HepG2 (cell line): ENCODE measurements at regions not wholly inside any gene's neighbourhood (a gene's known extent, or its start where the extent isn't known, plus 50 kb on each side); places are given as distances from the start of the nearest gene placed in this dataset.

Experiments used
- ATAC-seq: fragments of 200-7000 bp; cut with Tn5 transposase; 3 replicates; pipeline ENCODE4 v1.9.1; 2020; ENCODE audit warnings: mild to moderate bottlenecking, moderate library complexity
- BruUV-seq: library from RNA; stranded (reverse); fragments of 400-500 nt; replicated peaks from 2 replicates; lab custom pipeline; 2021; lab: Mats Ljungman, UMichigan
- CTCF ChIA-PET: fragments of 300-600 bp; formaldehyde crosslinking; extraction: SDS; loops from one replicate; lab custom pipeline; 2021; ENCODE audit warnings: low total read pairs, inconsistent platforms, low intra/inter-chr PET ratio; lab: Yijun Ruan, JAX
- POLR2A ChIA-PET: fragments of 350-600 bp; sonication (Branson Sonifier 250); formaldehyde crosslinking; loops from one replicate; lab custom pipeline; 2020; ENCODE audit warnings: antibody characterized with exemption, inconsistent platforms; lab: Yijun Ruan, JAX
- DNase-seq: peaks from one replicate; pipeline ENCODE4 v3.0.0-alpha.2; 2015; ENCODE audit warnings: low spot score
- FAIRE-seq: peaks from 3 replicates; lab custom pipeline; 2011; peaks lifted over from hg19 to GRCh38; lab: Jason Lieb, UNC
- H2AFZ ChIP-seq: one replicate; pipeline ENCODE4 v1.6.1; 2011; ENCODE audit warnings: low read length, inconsistent platforms
- H3K27ac ChIP-seq: fragments of 300-600 bp; 3 replicates; pipeline ENCODE4 v1.8.0; 2011; ENCODE audit warnings: mixed run types, mild to moderate bottlenecking, mixed read lengths, low read length, inconsistent platforms; ENCODE audit not compliant: insufficient read depth; ENCODE audit errors: extremely low read length
- H3K27me3 ChIP-seq, 2 experiments: fragments of 200-600 bp in 1 of 2; 2 replicates in 1 of 2; 3 replicates in 1 of 2; pipeline versions ENCODE4 v1.6.0 to v1.8.0; 2011; ENCODE audit warnings: low read length in 2 of 2, mild to moderate bottlenecking in 2 of 2, moderate library complexity in 2 of 2, inconsistent platforms in 1 of 2; ENCODE audit not compliant: insufficient read depth in 2 of 2, control insufficient read depth in 1 of 2
- H3K36me3 ChIP-seq, 2 experiments: fragments of 200-600 bp in 1 of 2; replicated peaks in 1 of 2; 2 replicates in 1 of 2; 3 replicates in 1 of 2; pipeline versions ENCODE4 v1.5.1 to v1.8.0; 2011; ENCODE audit warnings: low read length in 2 of 2, inconsistent platforms in 1 of 2; ENCODE audit not compliant: insufficient read depth in 2 of 2, control insufficient read depth in 1 of 2
- H3K4me1 ChIP-seq: 2 replicates; pipeline ENCODE4 v1.5.1; 2012; ENCODE audit warnings: low read length, inconsistent platforms; ENCODE audit not compliant: insufficient read depth
- H3K4me2 ChIP-seq: 2 replicates; pipeline ENCODE4 v1.6.0; 2011; ENCODE audit warnings: low read depth, low read length, inconsistent platforms
- H3K4me3 ChIP-seq, 3 experiments: fragments of 200-600 bp in 1 of 3; sonication (generic), shearing (Covaris generic) in 1 of 3; replicated peaks in 1 of 3; 2 replicates each; pipeline ENCODE4 v1.5.1; 2011 to 2016; ENCODE audit warnings: low read length in 3 of 3, inconsistent platforms in 2 of 3, low read depth in 2 of 3, mild to moderate bottlenecking in 2 of 3, control low read depth in 1 of 3, mixed read lengths in 1 of 3; ENCODE audit not compliant: insufficient read depth in 1 of 3
- H3K79me2 ChIP-seq: one replicate; pipeline ENCODE4 v1.6.1; 2011; ENCODE audit warnings: low read length, inconsistent platforms; ENCODE audit not compliant: insufficient read depth
- H3K9ac ChIP-seq: 2 replicates; pipeline ENCODE4 v1.6.0; 2011; ENCODE audit warnings: mild to moderate bottlenecking, low read depth, low read length, inconsistent platforms; ENCODE audit not compliant: insufficient read depth
- H3K9me3 ChIP-seq: 2 replicates; pipeline ENCODE4 v1.5.1; 2012; ENCODE audit warnings: mild to moderate bottlenecking, low read length
- H4K20me1 ChIP-seq: 2 replicates; pipeline ENCODE4 v1.6.0; 2011; ENCODE audit warnings: inconsistent platforms, mild to moderate bottlenecking, low read length, moderate library complexity; ENCODE audit not compliant: insufficient read depth
- NBN ChIP-seq: fragments of 450-650 bp; conservative IDR thresholded peaks from 2 replicates; pipeline ENCODE4 v1.6.1; 2017
- PATZ1 ChIP-seq: sonication (generic); formaldehyde crosslinking; IDR thresholded peaks from 2 replicates; pipeline ENCODE4 v1.4.0; 2020; ENCODE audit warnings: missing genetic modification reagents
- TMF1 ChIP-seq: sonication (generic); formaldehyde crosslinking; IDR thresholded peaks from 2 replicates; pipeline ENCODE4 v1.8.1; 2022; ENCODE audit warnings: low read depth, missing genetic modification reagents
- ZFP90 ChIP-seq: sonication (generic); formaldehyde crosslinking; IDR thresholded peaks from 2 replicates; pipeline ENCODE4 v1.8.0; 2022; ENCODE audit warnings: missing genetic modification reagents, mild to moderate bottlenecking, inconsistent platforms, borderline replicate concordance
- ZNF44 ChIP-seq: sonication (generic); formaldehyde crosslinking; IDR thresholded peaks from 2 replicates; pipeline ENCODE4 v1.5.1; 2020; ENCODE audit warnings: mild to moderate bottlenecking, missing genetic modification reagents
- ZNF510 ChIP-seq: sonication (generic); formaldehyde crosslinking; IDR thresholded peaks from 2 replicates; pipeline ENCODE4 v1.4.0; 2020; ENCODE audit warnings: low read depth, mild to moderate bottlenecking, missing genetic modification reagents
- WGBS: methylation state at CpG from one replicate; pipeline ENCODE4 v1.1.6; 2017; ENCODE audit warnings: low lambda C conversion rate; 5-methylcytosine and 5-hydroxymethylcytosine counted together
- in situ Hi-C: cut with HindIII; loops from 2 replicates; pipeline ENCODE4 v1.10.0; 2017; ENCODE audit warnings: low pct_unique_long_range_greater_than_20kb; ENCODE audit not compliant: extremely low pct_ligation_motif_present
- intact Hi-C: fragments of 100-400 bp; cut with micrococcal nuclease; formaldehyde crosslinking; loops from one replicate; pipeline ENCODE4 v1.10.0; 2022; ENCODE audit not compliant: unreplicated experiment
- TF ChIP-seq, protein P1 (sequence below): sonication (generic); formaldehyde crosslinking; conservative IDR thresholded peaks from 2 replicates; pipeline ENCODE4 v1.4.0; 2020; ENCODE audit warnings: missing genetic modification reagents
- TF ChIP-seq, protein P2 (sequence below): sonication (generic); formaldehyde crosslinking; IDR thresholded peaks from 2 replicates; pipeline ENCODE4 v1.4.0; 2020; ENCODE audit warnings: missing genetic modification reagents, borderline replicate concordance

DNA sequence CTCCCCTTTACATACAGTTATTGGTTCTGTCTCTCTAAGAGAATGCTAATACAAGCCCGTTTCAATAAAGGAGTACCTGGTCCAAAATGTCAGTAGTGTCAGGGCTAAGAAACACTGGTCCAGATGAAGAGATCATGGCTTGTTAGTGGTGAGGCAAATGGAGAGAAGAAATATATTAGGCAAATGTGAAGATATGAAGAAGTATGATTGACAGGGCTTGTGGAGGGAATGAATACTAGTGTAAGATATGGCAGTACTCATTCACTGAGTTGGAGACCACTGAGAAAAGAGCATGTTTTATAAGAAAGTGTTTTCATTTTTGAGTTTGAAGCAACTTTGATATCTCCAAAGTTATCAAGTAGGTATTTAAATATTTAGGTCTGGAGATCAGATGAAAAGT lies 290.5 kb upstream of the MEF2C start:
- Histone ChIP-seq H3K4me1 (no peaks in the 10 kb centered on the region), H3K27ac (no peak overlapping the region), H3K27me3 (no peaks in the 10 kb centered on the region), H3K4me3 (no peak overlapping the region), H4K20me1 (no peaks in the 10 kb centered on the region), H3K36me3 (no peaks in the 10 kb centered on the region), H3K4me2 (no peak overlapping the region), H3K79me2 (no peaks in the 10 kb centered on the region), H3K9me3 (peaks cover 10% of the 10 kb centered on the region), H3K9ac (no peak overlapping the region), H2AFZ (no peak overlapping the region)
- ChIA-PET CTCF (no interaction called here), POLR2A (no interaction called here)
- no TSS peak for BruUV-seq
- in situ Hi-C loops (no loop called here), intact Hi-C loops (no loop called here)
- TF ChIP-seq TMF1 (CRISPR knock-in tag) (no peak), NBN (no peak), ZFP90 (CRISPR knock-in tag) (no peak), ZNF510 (no peak), PATZ1 (CRISPR knock-in tag) (no peak), ZNF44 (no peak)
- TF ChIP-seq, protein P1, sequence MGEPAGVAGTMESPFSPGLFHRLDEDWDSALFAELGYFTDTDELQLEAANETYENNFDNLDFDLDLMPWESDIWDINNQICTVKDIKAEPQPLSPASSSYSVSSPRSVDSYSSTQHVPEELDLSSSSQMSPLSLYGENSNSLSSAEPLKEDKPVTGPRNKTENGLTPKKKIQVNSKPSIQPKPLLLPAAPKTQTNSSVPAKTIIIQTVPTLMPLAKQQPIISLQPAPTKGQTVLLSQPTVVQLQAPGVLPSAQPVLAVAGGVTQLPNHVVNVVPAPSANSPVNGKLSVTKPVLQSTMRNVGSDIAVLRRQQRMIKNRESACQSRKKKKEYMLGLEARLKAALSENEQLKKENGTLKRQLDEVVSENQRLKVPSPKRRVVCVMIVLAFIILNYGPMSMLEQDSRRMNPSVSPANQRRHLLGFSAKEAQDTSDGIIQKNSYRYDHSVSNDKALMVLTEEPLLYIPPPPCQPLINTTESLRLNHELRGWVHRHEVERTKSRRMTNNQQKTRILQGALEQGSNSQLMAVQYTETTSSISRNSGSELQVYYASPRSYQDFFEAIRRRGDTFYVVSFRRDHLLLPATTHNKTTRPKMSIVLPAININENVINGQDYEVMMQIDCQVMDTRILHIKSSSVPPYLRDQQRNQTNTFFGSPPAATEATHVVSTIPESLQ (CRISPR knock-in tag) = no peak
- TF ChIP-seq, protein P2, sequence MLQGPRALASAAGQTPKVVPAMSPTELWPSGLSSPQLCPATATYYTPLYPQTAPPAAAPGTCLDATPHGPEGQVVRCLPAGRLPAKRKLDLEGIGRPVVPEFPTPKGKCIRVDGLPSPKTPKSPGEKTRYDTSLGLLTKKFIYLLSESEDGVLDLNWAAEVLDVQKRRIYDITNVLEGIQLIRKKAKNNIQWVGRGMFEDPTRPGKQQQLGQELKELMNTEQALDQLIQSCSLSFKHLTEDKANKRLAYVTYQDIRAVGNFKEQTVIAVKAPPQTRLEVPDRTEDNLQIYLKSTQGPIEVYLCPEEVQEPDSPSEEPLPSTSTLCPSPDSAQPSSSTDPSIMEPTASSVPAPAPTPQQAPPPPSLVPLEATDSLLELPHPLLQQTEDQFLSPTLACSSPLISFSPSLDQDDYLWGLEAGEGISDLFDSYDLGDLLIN (CRISPR knock-in tag) = no peak
- ATAC-seq (no peak), FAIRE-seq (no peak), DNase-seq (no peak)
- WGBS = 0% methylated on average over 1 of the region's 1 CpG
